ENCODE measurements at regions not wholly inside any gene's neighbourhood (a gene's known extent, or its start where the extent isn't known, plus 50 kb on each side); places are given as distances from the start of the nearest gene placed in this dataset.
A peak's percentile ranks its signal among the peaks of the same experiment; 100 is the strongest.

DNA sequence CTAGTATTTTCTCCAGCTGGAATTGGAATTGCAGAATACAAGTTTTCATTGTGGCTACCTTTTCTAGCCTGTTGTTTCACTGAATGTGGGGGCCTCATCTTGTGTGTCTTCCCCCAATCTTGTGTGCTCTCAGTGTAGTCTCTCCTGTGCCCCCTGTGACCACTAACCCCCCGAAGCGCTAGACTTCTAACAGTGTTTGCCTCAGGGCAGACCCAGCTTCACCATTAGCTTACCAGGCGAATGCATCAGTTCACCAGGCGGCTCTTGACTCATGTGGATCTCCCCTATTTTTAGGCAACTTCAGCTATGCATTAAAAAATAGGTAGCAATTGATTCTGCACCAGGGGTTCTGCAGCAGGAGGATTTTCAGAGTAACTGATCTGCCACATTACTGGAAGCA, 376.2 kb upstream of the MEIS1 start (continued):
- no peak for TF ChIP-seq ZNF883 (CRISPR knock-in tag; IDR thresholded peaks at IDR 0.05; ENCODE audit: not compliant biosample characterization)
- no peak for TF ChIP-seq ZNF772 (CRISPR knock-in tag; IDR thresholded peaks at IDR 0.05)

DNA sequence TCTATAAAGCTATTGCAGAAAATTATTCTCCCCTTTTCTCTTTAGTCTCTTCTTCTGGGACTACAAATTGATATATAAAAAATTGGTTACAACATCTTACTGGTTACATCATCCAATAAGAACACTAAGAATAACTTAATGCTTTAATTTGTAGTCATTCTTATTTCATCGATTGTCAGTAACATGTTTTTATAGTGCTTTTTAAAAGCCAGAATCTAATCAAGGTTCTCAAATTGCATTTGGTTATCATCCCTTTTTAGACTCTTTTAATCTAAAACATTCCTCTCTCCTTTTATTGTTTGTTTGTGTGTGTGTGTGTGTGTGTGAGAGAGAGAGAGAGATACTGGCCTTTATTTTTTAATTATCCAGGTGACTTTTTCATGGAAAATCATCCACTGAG, 377.1 kb upstream of the MEIS1 start:
- TF ChIP-seq, protein P1, sequence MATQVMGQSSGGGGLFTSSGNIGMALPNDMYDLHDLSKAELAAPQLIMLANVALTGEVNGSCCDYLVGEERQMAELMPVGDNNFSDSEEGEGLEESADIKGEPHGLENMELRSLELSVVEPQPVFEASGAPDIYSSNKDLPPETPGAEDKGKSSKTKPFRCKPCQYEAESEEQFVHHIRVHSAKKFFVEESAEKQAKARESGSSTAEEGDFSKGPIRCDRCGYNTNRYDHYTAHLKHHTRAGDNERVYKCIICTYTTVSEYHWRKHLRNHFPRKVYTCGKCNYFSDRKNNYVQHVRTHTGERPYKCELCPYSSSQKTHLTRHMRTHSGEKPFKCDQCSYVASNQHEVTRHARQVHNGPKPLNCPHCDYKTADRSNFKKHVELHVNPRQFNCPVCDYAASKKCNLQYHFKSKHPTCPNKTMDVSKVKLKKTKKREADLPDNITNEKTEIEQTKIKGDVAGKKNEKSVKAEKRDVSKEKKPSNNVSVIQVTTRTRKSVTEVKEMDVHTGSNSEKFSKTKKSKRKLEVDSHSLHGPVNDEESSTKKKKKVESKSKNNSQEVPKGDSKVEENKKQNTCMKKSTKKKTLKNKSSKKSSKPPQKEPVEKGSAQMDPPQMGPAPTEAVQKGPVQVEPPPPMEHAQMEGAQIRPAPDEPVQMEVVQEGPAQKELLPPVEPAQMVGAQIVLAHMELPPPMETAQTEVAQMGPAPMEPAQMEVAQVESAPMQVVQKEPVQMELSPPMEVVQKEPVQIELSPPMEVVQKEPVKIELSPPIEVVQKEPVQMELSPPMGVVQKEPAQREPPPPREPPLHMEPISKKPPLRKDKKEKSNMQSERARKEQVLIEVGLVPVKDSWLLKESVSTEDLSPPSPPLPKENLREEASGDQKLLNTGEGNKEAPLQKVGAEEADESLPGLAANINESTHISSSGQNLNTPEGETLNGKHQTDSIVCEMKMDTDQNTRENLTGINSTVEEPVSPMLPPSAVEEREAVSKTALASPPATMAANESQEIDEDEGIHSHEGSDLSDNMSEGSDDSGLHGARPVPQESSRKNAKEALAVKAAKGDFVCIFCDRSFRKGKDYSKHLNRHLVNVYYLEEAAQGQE (IDR thresholded peaks at IDR 0.05; ENCODE audit: borderline replicate concordance in 1 of 2, low read depth in 1 of 2, low read length in 2 of 2): no peak
- no peak for TF ChIP-seq SKI (IDR thresholded peaks at IDR 0.05; ENCODE audit: partially characterized antibody)
- TF ChIP-seq CAMTA2 (CRISPR knock-in tag; IDR thresholded peaks at IDR 0.05; ENCODE audit: borderline replicate concordance): no peak
- peak; percentile 54; the same call in 1 of the 2 replicates for TF ChIP-seq ATF7 (IDR thresholded peaks at IDR 0.05)
- no peak for TF ChIP-seq ATF7 (CRISPR knock-in tag; IDR thresholded peaks at IDR 0.05)
- Histone ChIP-seq H3K79me2 (ENCODE audit: insufficient read depth, low read length) (no peaks in the 10 kb centered on the region), H3K9me3 (ENCODE audit: low read length) (no peaks in the 10 kb centered on the region), H3K4me1 (ENCODE audit: insufficient read depth, low read length) (no peaks in the 10 kb centered on the region), H3K9ac (ENCODE audit: insufficient read depth, low read depth, low read length) (no peak overlapping the region), H3K27ac (ENCODE audit: extremely low read length, insufficient read depth, low read length) (no peak overlapping the region), H2AFZ (ENCODE audit: low read length) (no peak overlapping the region), H3K4me2 (ENCODE audit: low read depth, low read length) (no peak overlapping the region), H3K27me3 (ENCODE audit: control insufficient read depth in 1 of 2, insufficient read depth in 2 of 2, low read length in 2 of 2) (no peaks in the 10 kb centered on the region), H4K20me1 (ENCODE audit: insufficient read depth, low read length) (no peaks in the 10 kb centered on the region), H3K36me3 (replicated peaks in 1 of 2; ENCODE audit: control insufficient read depth in 1 of 2, insufficient read depth in 2 of 2, low read length in 2 of 2) (no peaks in the 10 kb centered on the region), H3K4me3 (replicated peaks in 1 of 3; ENCODE audit: insufficient read depth in 1 of 3, low read depth in 2 of 3, low read length in 3 of 3) (no peak overlapping the region)
- intact Hi-C loops (cut with micrococcal nuclease; ENCODE audit: unreplicated experiment) (no loop called here), in situ Hi-C loops (cut with HindIII; ENCODE audit: extremely low pct_ligation_motif_present, low pct_unique_long_range_greater_than_20kb) (no loop called here)
- no peak for DNase-seq (ENCODE audit: low spot score)
- ChIA-PET CTCF (ENCODE audit: low intra/inter-chr PET ratio, low total read pairs) (no interaction called here), POLR2A (no interaction called here)
- 14% methylated on average over 1 of the region's 1 CpG for WGBS (ENCODE audit: low lambda C conversion rate)
- BruUV-seq (replicated peaks): no TSS peak
- ATAC-seq: no peak
- no peak for FAIRE-seq
